Osteocyte (in vitro differentiated cells): ENCODE measurements at regions not wholly inside any gene's neighbourhood (a gene's known extent, or its start where the extent isn't known, plus 50 kb on each side); places are given as distances from the start of the nearest gene placed in this dataset.

Source experiments
- DNase-seq: peaks from one replicate; pipeline ENCODE4 v3.0.0; 2021; ENCODE audit warnings: mixed read lengths; ENCODE audit not compliant: unreplicated experiment; ENCODE audit errors: extremely low spot score
- H3K27ac Mint-ChIP-seq: one replicate; pipeline ENCODE4 v1.8.0; 2021; ENCODE audit warnings: mild to moderate bottlenecking, mixed read lengths; ENCODE audit not compliant: unreplicated experiment
- H3K27me3 Mint-ChIP-seq: one replicate; pipeline ENCODE4 v1.8.0; 2021; ENCODE audit warnings: mixed read lengths; ENCODE audit not compliant: unreplicated experiment
- H3K36me3 Mint-ChIP-seq: one replicate; pipeline ENCODE4 v1.8.0; 2021; ENCODE audit warnings: mixed read lengths; ENCODE audit not compliant: unreplicated experiment
- H3K4me1 Mint-ChIP-seq: one replicate; pipeline ENCODE4 v1.8.0; 2021; ENCODE audit warnings: mixed read lengths; ENCODE audit not compliant: unreplicated experiment
- H3K4me3 Mint-ChIP-seq: one replicate; pipeline ENCODE4 v1.8.0; 2021; ENCODE audit warnings: mild to moderate bottlenecking, moderate library complexity, mixed read lengths; ENCODE audit not compliant: unreplicated experiment
- H3K9me3 Mint-ChIP-seq: one replicate; pipeline ENCODE4 v1.8.0; 2021; ENCODE audit warnings: mixed read lengths; ENCODE audit not compliant: unreplicated experiment
- CTCF ChIP-seq: fragments of 200-600 bp; sonication (generic); IDR thresholded peaks from 2 replicates; pipeline ENCODE4 v1.5.0; 2021; ENCODE audit warnings: antibody characterized with exemption, mild to moderate bottlenecking, moderate library complexity

DNA sequence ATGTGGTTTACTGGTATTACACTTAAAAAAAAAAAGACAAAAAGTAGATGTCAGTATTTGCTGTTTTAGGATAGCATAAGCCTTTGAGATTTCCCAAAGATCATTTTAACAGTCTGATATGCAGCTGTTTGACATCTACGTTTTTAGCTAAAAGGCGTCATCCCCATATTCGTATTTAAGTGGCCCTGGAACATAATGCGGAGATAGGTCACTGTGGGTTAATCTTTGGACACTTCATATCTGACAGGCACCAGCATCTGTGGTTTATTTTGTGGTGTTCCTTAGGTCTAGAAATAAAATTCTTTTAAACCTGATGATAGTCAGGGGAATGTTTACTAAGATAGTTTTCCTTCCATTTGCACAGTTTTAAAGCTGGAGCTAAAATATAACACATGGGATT, 313.7 kb downstream of the SOX4 start:
- no peaks in the 10 kb centered on the region for H3K4me1 Mint-ChIP-seq
- no peak overlapping the region for H3K27ac Mint-ChIP-seq
- H3K27me3 Mint-ChIP-seq, result no peaks in the 10 kb centered on the region
- H3K9me3 Mint-ChIP-seq, result no peaks in the 10 kb centered on the region
- H3K36me3 Mint-ChIP-seq, result no peaks in the 10 kb centered on the region
- no peak for TF ChIP-seq CTCF
- H3K4me3 Mint-ChIP-seq, result no peak overlapping the region
- DNase-seq, result no peak

- H3K4me3 Mint-ChIP-seq, result no peak overlapping the region
- H3K36me3 Mint-ChIP-seq, result no peaks in the 10 kb centered on the region
- no peak overlapping the region for H3K27ac Mint-ChIP-seq
- H3K9me3 Mint-ChIP-seq, result no peaks in the 10 kb centered on the region
- no peaks in the 10 kb centered on the region for H3K27me3 Mint-ChIP-seq
- no peaks in the 10 kb centered on the region for H3K4me1 Mint-ChIP-seq
- DNase-seq, result no peak
- TF ChIP-seq CTCF, result no peak
Measured at GRCh38 chr6:21908161-21908848, 314.8 kb downstream of the SOX4 start.

- H3K4me3 Mint-ChIP-seq, result no peak overlapping the region
- H3K36me3 Mint-ChIP-seq, result no peaks in the 10 kb centered on the region
- DNase-seq, result no peak
- no peak for TF ChIP-seq CTCF
- no peaks in the 10 kb centered on the region for H3K4me1 Mint-ChIP-seq
- no peaks in the 10 kb centered on the region for H3K27me3 Mint-ChIP-seq
- no peak overlapping the region for H3K27ac Mint-ChIP-seq
- no peaks in the 10 kb centered on the region for H3K9me3 Mint-ChIP-seq
Measured at GRCh38 chr6:21909321-21909720, 315.8 kb downstream of the SOX4 start.

- TF ChIP-seq CTCF, result no peak
- H3K27me3 Mint-ChIP-seq, result no peaks in the 10 kb centered on the region
- peaks cover 9% of the 10 kb centered on the region for H3K4me1 Mint-ChIP-seq
- no peaks in the 10 kb centered on the region for H3K36me3 Mint-ChIP-seq
- DNase-seq, result no peak
- H3K9me3 Mint-ChIP-seq, result no peaks in the 10 kb centered on the region
- H3K27ac Mint-ChIP-seq, result no peak overlapping the region
- no peak overlapping the region for H3K4me3 Mint-ChIP-seq
Measured at GRCh38 chr6:21911208-21911607, 317.7 kb downstream of the SOX4 start.

- Mint-ChIP-seq H3K27ac (no peak overlapping the region), H3K4me1 (peaks cover 13% of the 10 kb centered on the region), H3K9me3 (no peaks in the 10 kb centered on the region), H3K27me3 (no peaks in the 10 kb centered on the region), H3K36me3 (no peaks in the 10 kb centered on the region), H3K4me3 (no peak overlapping the region)
- no peak for TF ChIP-seq CTCF
- DNase-seq, result no peak
Measured at GRCh38 chr6:21912151-21912832, 318.7 kb downstream of the SOX4 start.
